Left ventricle myocardium superior (tissue), 1 donor: ENCODE measurements at regions not wholly inside any gene's neighbourhood (a gene's known extent, or its start where the extent isn't known, plus 50 kb on each side); places are given as distances from the start of the nearest gene placed in this dataset.
"Not testable (repeated sequence)": the region's sequence is repeated elsewhere in the genome, so short reads cannot be mapped to it uniquely, and the experiment has no call there.

Experiments used
- ATAC-seq: fragments of 200-7000 bp; cut with Tn5 transposase; one replicate; pipeline ENCODE4 v1.9.1; 2020; ENCODE audit warnings: mild to moderate bottlenecking, moderate library complexity
- DNase-seq: peaks from one replicate; pipeline ENCODE4 v3.0.0-alpha.2; 2020
- intact Hi-C: fragments of 100-400 bp; cut with micrococcal nuclease; formaldehyde crosslinking; loops from one replicate; pipeline ENCODE4 v1.11.0; 2022
- donor health status: DM: no; HTN: yes; CAD: no; lungs with severe emphysema.

GRCh38 chr13:107942030-107942617 lies 273.2 kb downstream of the LIG4 start:
- ATAC-seq (no peak), DNase-seq (no peak)
- intact Hi-C loops = no loop called here

- no peak for DNase-seq
- no peak for ATAC-seq
- intact Hi-C loops = no loop called here
Observed at GRCh38 chr13:107941345-107942029, 273.8 kb downstream of the LIG4 start.

GRCh38 chr13:107937848-107938247 lies 277.5 kb downstream of the LIG4 start:
- DNase-seq (no peak), ATAC-seq (no peak)
- intact Hi-C loops = no loop called here

- intact Hi-C loops = no loop called here
Observed at GRCh38 chr13:107931056-107931455, 284.3 kb downstream of the LIG4 start.

GRCh38 chr13:107928762-107929161 lies 286.6 kb downstream of the LIG4 start:
- no peak for ATAC-seq
- intact Hi-C loops = no loop called here
- no peak for DNase-seq

More at GRCh38 chr13:107931056-107931455, 284.3 kb downstream of the LIG4 start:
- no peak for ATAC-seq
- DNase-seq = no peak

GRCh38 chr13:107927557-107927956 lies 287.8 kb downstream of the LIG4 start:
- DNase-seq = no peak
- no peak for ATAC-seq
- intact Hi-C loops = no loop called here

GRCh38 chr13:107926515-107926914 lies 288.8 kb downstream of the LIG4 start:
- intact Hi-C loops, ATAC-seq, DNase-seq: not testable (repeated sequence)

GRCh38 chr13:107916902-107917301 lies 298.4 kb downstream of the LIG4 start:
- DNase-seq, ATAC-seq, intact Hi-C loops: not testable (repeated sequence)

- ATAC-seq = no peak
- intact Hi-C loops = no loop called here
- no peak for DNase-seq
Observed at GRCh38 chr13:107912745-107913144, 302.6 kb downstream of the LIG4 start.

GRCh38 chr13:107907065-107907805 lies 308.1 kb downstream of the LIG4 start:
- no peak for ATAC-seq
- DNase-seq = no peak
- intact Hi-C loops = no loop called here

GRCh38 chr13:107906131-107906530 lies 309.2 kb downstream of the LIG4 start:
- DNase-seq = no peak
- intact Hi-C loops = no loop called here
- no peak for ATAC-seq

- DNase-seq (no peak), ATAC-seq (no peak)
- intact Hi-C loops = no loop called here
Observed at GRCh38 chr13:107901996-107902562, 313.3 kb downstream of the LIG4 start.

GRCh38 chr13:107901230-107901629 lies 314.1 kb downstream of the LIG4 start:
- intact Hi-C loops = no loop called here
- DNase-seq = no peak

GRCh38 chr13:107900775-107901174 lies 314.6 kb downstream of the LIG4 start:
- intact Hi-C loops = no loop called here
- DNase-seq (no peak), ATAC-seq (no peak)

More at GRCh38 chr13:107901230-107901629, 314.1 kb downstream of the LIG4 start:
- no peak for ATAC-seq

GRCh38 chr13:107886118-107886517 lies 329.2 kb downstream of the LIG4 start:
- no peak for ATAC-seq
- intact Hi-C loops = no loop called here
- no peak for DNase-seq

- no peak for ATAC-seq
- intact Hi-C loops = no loop called here
Observed at GRCh38 chr13:107884564-107884963, 330.8 kb downstream of the LIG4 start.

GRCh38 chr13:107883561-107884175 lies 331.7 kb downstream of the LIG4 start:
- intact Hi-C loops = no loop called here
- DNase-seq (no peak), ATAC-seq (no peak)

More at GRCh38 chr13:107884564-107884963, 330.8 kb downstream of the LIG4 start:
- DNase-seq = no peak

GRCh38 chr13:107882708-107883560 lies 332.4 kb downstream of the LIG4 start:
- ATAC-seq (no peak), DNase-seq (no peak)
- intact Hi-C loops = no loop called here

GRCh38 chr13:107881362-107881761 lies 334.0 kb downstream of the LIG4 start:
- ATAC-seq = no peak
- intact Hi-C loops = no loop called here

More at GRCh38 chr13:107881362-107881761, 334.0 kb downstream of the LIG4 start:
- DNase-seq = no peak
